ENCODE measurements at regions not wholly inside any gene's neighbourhood (a gene's known extent, or its start where the extent isn't known, plus 50 kb on each side); places are given as distances from the start of the nearest gene placed in this dataset.
A peak's percentile ranks its signal among the peaks of the same experiment; 100 is the strongest.
"Not testable (repeated sequence)": the region's sequence is repeated elsewhere in the genome, so short reads cannot be mapped to it uniquely, and the experiment has no call there.

DNA sequence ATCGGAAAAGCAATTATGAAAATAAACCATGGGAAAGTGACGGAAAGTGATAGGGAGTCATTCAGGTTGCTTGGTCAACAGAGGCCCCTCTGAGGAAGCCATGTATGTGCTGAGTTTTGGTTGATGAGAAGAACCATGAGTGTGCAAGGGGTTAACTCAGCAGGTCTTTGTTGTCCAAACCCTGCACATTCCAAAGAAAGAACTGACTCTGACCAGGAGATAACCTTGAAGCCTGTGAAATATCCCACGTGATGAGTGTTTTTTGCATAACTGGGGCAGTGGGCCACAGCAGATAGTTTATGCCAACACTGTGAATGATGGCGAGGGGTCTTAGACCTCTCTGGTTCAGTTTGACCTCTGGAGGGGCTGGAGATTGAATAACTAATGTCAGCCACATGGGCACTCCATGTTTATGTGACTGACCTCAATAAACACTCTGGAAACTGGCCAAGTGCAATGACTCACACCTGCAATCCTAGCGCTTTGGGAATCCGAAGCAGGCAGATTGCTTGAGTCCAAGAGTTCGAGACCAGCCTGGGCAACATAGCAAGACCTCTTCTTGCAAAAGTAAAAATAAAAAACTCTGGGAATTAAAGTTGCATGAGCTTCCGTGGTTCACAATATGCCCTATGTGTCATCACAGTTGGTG lies 154.0 kb upstream of the FOXK1 start:
- DNase-seq = no peak

DNA sequence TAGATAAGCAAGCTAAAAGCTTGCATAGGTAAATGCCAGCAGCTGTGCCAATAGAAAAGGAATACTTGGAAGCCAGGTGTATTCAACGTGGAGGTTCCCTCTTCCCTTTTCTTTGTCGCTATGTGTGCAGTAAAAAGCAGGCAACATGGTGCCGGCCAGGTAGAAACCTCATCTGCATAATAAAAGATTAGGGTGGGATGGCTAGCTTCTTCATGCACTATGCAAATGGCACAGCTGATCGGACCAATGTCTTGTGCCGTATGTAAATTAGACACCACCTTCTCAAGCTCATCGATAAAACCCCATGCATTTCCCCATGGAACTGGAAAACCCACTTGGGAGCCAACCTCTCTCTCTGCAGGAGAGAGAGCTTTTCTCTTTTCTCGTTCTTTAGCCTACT lies 150.9 kb upstream of the FOXK1 start:
- DNase-seq = no peak

DNA sequence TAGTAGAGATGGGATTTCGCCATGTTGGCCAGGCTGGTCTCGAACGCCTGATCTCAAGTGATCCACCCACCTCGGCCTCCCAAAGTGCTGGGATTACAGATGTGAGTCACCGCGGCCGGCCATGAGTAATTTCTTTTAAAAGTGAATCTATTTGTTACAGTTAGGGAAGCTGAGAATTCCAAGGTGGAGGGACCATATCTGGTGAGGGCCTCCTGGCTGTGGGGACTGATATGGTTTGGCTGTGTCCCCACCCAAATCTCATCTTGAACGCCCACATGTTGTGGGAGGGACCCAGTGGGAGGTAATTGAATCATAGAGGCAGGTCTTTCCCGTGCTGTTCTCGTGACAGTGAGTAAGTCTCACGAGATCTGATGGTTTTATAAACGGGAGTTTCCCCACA lies 148.8 kb upstream of the FOXK1 start:
- DNase-seq = not testable (repeated sequence)

DNA sequence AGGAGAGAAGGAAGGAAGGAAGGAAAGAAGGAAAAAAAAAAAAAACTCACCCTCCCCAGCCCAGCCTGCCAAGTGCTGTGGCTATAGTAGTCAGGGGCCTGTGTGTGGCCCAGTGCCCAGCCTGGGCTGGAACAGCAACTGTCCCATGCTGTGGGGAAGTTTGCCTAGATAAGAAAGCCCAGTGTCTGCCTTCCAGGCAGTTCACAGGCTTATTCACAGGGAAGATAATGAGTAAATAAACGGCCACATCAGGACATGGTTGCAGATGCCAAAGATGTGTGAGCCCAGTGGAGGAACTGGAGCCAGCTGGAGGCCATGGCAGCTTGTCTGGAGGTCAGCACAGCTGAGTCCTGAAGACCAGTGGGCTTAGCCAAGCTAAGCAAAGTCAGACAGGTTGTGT lies 132.4 kb upstream of the FOXK1 start:
- no peak for DNase-seq

DNA sequence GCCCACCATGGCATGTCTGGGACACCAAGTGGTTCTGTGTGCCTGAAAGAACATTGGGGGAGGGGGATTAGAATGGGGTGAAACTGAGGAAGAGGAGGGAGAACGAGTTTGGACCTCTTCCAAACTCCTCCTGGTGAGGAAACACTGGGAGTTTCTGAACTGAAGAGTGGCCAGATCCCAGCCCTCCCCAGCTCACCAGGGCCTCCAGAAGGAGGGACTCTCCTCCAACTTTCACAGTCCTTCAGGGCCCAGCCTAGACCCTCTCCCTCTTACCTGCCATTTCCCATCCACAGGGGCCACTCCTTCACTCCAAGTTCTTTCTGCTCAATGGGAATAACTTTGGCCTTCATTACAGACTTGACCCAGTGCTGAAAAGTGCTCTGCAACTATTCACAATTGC lies 132.0 kb upstream of the FOXK1 start:
- no peak for DNase-seq

DNA sequence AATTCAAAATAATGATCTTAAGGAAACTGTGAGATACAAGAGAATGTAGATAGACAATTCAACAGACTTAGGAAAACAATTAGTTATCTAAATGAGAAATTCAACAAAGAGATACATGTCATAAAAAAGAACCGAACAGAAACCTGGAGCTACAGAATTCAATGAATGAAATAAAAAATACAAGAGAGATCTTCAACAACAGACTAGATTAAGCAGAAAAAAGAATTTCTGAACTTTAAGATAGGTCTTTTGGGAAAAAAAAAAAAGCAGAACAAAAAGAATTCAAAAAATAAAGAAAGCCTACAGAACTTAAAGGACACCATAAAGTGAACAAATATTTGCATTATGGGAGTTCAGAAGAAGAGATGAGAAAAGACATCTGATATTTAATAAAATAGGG lies 129.1 kb upstream of the FOXK1 start:
- DNase-seq = no peak

DNA sequence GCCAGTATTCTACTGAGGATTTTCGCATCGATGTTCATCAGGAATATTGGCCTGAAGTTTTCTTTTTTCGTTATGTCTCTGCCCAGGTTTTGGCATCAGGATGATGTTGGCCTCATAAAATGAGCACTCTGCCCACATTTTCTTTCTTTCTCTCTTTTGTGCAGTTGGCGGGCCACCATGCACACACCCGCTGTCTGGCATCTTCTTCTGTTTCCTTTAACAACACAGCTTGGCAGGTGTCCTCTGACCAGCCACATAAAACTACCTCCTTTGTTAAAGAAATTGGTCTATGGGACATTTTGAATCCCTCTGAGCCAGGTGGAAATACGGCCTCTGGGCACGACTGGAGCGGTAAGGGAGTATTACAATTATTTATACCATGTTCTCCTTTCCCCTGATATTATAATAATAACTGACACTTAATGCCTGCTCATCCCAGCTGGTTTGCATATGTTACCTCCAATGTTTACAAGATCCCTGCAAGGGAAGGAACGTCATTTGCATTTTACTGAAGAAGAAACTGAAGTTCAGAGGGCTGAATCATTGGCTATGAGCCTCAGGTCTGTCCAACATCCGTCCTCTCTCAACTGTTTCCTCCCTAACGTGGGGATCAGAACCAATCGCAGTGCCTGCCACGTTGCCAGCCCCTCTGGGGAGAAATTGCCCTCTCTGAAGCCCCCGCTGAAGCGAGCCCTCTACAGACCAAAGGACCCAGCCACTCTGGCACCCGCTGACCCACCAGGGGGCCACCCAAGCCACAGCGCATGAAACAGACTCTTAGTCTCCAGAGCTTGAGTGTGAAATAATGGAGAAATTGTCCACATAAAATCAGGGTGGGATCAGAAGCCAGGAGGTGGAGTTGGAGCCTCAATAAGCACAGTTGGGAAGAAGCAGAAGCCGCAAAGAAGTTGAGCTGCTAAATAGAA lies 125.0 kb upstream of the FOXK1 start:
- no peak for DNase-seq

DNA sequence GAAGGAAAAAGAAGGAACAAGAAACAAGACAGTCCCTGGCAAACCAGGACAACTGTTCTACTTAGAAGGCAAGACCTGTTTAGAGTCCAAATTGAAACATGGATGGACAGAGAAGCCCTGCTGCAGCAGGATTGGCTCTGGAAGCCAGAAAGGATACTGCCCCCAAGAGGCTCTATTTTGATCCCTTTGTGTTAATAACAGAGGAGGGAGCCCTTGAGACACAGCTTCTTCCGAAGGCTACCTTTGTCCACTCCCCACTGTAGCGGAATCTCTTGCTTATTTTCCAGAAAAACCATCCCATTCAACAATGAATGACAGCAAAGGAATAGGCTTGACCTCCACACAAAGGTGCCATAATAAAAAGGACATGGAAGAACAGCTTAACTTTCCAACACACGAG lies 120.3 kb upstream of the FOXK1 start:
- no peak for DNase-seq

DNA sequence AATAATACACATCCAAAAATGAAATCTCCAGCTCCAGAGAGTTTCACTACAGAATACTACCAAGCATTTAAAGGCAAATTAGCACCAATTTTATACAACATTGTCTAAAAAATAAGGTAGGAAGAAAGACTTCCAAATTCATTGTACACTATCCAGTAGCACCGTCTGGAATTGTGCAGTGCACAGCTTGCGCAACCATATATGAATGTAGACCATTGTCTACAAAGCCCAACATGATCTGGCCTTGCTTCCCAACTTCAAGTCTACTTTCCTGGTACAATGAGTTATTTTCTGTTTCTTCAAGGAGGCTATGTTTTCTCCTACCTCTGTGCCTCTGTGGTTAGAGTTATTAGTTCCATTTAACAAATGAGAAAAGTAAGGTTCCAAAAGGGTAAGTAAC lies 115.4 kb upstream of the FOXK1 start:
- DNase-seq = no peak

DNA sequence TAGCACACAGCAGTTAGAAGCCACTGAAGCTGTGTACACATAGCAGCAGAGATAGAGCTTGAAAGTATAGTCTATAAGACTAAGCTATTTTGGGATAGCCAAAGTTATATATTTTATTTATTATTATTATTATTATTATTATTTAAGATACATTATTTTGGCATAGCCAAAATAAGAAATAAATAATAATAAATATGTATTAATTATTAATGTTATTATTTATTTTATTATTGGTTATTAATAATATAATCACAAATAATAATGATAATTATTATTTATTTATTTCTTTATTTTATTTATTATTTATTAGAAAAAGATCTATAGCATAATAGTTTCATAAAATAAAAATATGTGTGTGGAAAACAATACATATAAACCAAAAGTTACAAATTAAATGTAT lies 107.2 kb upstream of the FOXK1 start:
- no peak for DNase-seq

DNA sequence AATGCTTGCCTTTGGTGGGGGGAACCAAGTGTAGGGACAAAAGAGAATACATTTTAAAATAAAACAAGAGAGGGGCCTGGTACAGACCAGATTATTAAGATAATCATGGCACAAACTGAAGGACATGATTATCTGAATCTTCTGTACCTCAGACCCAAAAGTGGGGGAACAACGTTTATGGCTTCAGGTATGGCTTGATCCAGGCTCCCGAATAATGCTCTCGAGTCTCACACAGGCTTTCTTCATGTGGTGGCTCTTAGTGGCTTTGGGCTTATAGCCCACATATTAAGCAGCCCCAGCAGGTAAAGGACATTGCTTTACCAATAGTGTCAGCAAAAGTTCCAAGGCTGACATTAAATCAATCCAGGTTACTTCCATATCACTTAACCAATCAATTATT lies 106.8 kb upstream of the FOXK1 start:
- no peak for DNase-seq

DNA sequence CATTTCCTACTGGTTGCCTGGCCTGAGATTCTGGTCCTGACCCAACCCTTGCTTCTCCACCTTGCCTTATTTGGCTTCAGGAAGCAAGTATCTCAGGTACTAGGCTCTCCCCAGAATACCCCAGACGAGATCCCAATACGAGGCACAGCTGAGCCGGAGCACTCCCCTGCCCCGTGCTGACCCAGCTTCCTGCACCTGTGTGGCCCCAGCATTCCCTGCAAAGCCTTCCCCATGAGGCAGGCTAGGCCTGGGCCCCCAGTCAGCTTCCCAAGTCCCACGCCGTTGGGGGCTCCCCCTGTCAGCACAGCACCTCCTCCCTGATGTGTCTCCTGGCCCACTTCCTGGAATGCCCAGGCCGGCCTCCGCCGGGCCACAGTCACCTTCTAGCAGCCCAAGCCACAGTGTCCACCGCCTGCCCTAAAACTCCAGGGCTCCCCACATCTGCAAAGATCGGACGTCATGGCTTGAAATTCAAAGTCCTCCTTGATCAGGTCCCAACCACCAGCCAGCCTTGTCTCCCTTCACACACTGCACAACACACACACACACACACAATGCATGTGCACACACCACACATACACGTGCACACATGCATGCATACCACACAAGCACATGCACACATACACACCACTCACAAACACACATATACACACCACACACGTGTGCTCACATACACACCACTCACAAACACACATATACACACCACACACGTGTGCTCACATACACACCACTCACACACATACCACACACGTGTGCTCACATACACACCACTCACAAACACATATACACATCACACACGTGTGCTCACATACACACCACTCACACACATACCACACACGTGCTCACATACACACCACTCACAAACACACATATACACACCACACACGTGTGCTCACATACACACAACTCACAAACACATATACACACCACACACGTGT lies 78.9 kb upstream of the FOXK1 start:
- DNase-seq = no peak

DNA sequence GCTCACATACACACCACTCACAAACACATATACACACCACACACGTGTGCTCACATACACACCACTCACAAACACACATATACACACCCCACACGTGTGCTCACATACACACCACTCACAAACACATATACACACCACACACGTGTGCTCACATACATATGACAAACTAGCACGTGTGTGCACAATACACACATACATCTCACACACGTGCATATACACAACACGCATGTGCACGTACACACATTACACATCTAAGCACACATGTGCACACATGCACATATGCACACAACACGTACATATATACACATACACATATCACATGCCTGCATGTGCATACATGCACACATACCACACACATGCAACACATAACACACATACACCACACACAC lies 78.3 kb upstream of the FOXK1 start:
- DNase-seq = no peak

DNA sequence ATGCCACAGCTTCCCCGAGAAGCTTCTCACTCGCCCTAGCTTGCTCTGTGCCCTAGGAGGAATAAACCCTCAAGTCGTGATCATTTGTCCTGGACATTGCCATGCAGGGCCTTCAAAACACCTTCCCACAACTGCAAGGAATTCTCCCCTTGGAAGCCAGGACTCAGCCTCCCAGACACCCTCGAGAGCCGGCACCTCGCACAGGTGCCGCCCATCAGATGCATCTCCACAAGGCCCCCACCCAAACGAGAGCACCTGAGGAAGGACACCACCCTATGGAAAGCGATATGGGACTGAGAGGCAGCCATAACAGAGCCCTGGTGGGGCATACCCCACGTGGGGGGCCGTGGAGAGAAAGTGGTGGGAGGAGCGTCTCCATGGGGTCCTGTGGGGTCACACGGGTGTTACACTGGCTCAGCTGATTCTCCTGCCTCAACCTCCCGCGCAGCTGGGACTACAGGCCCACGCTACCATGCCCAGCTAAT lies 77.6 kb upstream of the FOXK1 start:
- DNase-seq = no peak

DNA sequence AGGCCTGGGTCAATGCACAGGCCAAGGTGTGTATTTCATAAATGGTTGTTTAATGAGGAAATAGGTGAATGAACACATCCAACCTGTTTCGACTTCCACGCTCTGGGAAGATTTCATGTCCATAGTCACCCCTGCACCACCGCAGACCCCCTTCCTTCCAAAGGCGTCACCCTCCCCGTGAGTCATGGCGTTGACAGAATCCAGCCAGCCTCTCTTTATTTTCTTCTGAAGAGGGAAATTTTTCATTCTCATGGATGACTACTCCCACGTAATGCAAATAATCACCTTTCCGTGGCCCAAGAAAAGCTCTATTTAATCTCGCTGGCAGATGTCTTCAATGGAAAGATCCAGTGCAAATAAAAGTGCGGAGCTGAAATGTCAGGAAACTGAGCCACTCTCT lies 75.3 kb upstream of the FOXK1 start:
- DNase-seq = no peak

DNA sequence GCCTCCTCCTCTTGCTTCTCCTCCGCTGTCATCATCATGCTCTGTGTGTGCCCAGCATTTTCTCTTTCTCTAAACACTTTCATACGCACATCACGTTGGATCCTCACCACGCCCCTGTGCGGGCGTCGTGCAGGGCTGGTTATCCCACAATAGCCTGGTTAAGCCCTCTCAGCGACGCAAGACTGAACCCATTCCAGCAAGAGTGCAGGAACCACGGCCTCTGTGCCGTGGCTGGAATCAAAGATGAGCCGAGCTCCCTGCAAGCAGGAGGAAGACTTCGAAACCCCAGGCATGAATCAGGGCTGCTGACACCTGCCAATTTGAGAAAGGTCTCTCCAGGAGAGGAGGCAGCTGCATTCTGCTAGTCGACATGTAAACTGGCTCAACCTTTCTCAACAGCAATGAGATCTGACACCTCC lies 74.8 kb upstream of the FOXK1 start:
- no peak for DNase-seq

DNA sequence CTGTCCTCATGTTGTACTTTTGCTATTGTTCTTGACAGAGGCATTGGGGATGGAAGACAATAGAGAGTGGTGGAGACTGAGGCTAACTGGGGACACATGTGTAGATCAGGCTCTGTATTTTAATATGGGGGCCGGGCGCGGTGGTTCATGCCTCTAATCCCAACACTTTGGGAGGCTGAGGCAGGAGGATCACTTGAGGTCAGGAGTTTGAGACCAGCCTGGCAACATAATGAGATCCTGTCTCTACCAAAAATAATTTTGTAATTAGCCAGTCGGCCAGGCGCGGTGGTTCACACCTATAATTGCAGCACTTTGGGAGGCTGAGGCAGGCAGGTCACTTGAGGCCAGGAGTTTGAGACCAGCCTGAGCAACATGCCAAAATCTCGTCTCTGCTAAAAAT lies 72.5 kb upstream of the FOXK1 start:
- DNase-seq = not testable (repeated sequence)

DNA sequence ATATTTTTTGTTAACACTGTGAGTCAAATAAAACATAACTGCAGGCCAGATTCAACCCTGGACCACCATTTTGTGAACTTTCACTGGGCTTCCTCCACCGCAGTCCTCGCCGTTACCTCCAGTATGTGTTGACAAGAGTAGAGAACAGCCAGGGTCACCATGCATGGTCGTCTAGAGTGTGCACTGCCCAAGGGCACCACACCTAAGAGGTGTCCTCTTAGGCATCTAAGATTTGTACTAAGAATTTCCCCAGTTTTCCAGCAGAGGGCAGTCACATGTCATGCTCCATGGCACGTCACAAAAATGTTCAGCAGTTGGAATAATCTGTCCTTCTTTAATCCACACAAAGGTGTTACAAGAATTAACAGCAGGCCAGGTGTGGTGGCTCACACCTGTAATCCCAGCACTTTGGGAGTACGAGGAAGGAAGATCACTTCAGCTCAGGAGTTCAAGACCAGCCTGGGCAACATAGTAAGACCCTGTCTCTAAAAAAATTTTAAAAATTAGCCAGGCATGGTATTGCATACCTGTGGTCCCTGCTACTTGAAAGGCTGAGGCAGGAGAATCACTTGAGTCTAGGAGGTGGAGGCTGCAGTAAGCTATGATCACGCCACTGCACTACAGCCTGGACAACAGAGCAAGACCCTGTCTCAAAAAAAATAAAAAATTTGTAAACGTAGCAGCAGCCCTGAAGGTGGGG lies 71.2 kb upstream of the FOXK1 start:
- DNase-seq = peak; percentile 47

DNA sequence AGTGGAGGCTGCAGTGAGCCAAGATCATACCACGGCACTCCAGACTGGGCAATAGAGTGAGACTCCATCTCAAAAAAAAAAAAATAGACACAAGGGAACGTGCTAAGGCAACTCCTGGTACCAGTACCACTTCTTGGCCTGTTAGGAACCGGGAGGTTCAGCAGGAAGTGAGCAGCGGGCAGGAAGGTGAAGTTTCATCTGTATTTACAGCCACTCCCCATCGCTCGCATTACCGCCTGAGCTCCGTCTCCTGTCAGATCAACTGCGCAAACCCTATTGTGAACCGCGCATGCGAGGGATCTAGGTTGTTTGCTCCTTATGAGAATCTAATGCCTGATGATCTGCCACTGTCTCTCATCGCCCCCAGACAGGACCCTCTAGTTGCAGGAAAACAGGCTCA lies 69.9 kb upstream of the FOXK1 start:
- DNase-seq = no peak

DNA sequence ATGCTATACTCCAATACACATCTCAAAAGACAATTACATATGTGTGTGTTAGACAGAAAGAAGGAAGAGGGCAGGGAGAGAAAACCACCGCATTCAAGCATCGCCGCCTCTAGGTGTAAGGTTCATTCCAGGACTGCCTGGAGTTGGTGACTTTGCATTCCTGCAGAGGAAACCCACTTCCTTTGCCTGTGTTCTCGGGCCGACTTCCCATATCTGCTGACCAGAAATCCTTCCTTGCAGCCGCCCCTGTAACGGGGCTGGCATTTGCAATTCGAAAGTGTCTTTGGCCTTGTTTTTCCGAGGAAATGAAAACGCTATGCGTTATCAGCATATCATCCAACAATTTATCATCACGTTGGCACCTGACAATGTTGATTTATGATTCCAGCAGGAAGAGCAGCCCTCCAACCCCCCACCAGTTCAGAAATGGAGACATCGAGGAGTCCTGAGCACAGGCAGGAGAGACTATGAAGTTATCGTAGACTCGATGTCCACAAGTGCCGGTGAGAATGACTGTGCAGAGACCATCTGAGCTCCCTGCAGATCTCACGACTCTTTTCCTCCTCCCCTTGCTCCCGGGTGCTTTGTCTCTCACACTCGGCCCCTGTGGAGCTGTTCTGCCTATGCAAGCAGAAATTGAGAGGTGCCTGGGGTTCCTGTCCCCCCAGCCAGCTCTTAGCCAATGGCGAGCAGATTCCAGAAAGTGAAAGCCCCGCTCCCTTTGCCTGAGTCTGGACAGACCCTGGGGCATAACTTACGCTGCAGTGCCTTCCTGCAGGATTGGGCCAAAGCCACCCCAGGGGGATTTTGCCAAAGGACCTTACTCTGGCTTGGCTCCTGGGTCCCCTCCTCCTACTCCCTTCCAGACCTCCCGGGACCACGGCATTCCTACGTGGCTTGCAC lies 68.9 kb upstream of the FOXK1 start:
- no peak for DNase-seq

DNA sequence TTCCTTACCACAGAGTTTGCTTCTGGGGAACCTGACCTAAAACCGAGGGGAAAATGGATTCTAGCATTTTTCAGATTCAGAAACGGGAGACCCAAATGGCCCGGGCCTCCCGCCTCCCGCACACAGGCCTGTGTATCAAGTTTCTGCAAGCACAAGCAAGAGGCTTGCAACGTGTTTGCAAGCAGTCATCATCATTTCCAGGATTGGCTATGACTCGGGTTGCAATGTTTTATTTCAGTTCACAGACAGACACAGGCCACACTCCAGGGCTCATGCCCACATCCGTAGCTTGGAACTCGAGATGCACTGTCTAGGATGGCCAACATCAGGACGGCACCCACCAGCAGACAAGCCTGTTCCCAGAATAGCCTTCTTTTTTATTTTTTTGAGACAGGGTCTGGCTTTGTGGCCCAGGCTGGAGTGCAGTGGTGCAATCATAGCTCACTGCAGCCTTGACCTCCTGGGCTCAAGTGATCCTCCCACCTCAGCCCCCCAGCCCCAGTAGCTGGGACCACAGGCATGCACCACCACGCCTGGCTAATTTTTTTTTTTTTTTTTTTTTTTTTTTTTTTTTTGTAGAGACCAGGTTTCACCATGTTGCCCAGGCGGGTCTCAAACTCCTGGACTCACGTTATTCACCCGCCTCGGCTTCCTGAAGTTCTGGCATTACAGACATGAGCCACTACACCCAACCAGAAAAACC lies 68.1 kb upstream of the FOXK1 start:
- no peak for DNase-seq

Data from NCI-H2107 (cell line).